Peyer's patch (tissue), 4 donors: ENCODE measurements at regions not wholly inside any gene's neighbourhood (a gene's known extent, or its start where the extent isn't known, plus 50 kb on each side); places are given as distances from the start of the nearest gene placed in this dataset.

Experiments
- POLR2A ChIP-seq, 2 donors: fragments of 450-650 bp; IDR thresholded peaks; one replicate each; pipeline ENCODE4 v1.5.1; 2017; ENCODE audit warnings: antibody characterized with exemption in 2 of 2, mild to moderate bottlenecking in 2 of 2, moderate library complexity in 2 of 2
- TF ChIP-seq, protein P1 (sequence below), 6 experiments: fragments of 450-650 bp in 4 of 6; fragments of 200-600 bp in 2 of 6; sonication (generic) in 1 of 6; IDR thresholded peaks; one replicate each; pipeline ENCODE4 v1.5.1; 2017 to 2019; ENCODE audit warnings: antibody characterized with exemption in 6 of 6, mild to moderate bottlenecking in 3 of 6, moderate library complexity in 1 of 6

- TF ChIP-seq, protein P1, sequence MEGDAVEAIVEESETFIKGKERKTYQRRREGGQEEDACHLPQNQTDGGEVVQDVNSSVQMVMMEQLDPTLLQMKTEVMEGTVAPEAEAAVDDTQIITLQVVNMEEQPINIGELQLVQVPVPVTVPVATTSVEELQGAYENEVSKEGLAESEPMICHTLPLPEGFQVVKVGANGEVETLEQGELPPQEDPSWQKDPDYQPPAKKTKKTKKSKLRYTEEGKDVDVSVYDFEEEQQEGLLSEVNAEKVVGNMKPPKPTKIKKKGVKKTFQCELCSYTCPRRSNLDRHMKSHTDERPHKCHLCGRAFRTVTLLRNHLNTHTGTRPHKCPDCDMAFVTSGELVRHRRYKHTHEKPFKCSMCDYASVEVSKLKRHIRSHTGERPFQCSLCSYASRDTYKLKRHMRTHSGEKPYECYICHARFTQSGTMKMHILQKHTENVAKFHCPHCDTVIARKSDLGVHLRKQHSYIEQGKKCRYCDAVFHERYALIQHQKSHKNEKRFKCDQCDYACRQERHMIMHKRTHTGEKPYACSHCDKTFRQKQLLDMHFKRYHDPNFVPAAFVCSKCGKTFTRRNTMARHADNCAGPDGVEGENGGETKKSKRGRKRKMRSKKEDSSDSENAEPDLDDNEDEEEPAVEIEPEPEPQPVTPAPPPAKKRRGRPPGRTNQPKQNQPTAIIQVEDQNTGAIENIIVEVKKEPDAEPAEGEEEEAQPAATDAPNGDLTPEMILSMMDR (IDR thresholded peaks at IDR 0.05), result no peak
- no peak for TF ChIP-seq POLR2A (IDR thresholded peaks at IDR 0.05)
These were observed 208.5 kb upstream of the DTNA start for GRCh38 chr18:34501553-34501952.
